ENCODE measurements at regions not wholly inside any gene's neighbourhood (a gene's known extent, or its start where the extent isn't known, plus 50 kb on each side); places are given as distances from the start of the nearest gene placed in this dataset.
A peak's percentile ranks its signal among the peaks of the same experiment; 100 is the strongest.

- Histone ChIP-seq H3K27me3 (no peaks in the 10 kb centered on the region), H3K36me3 (no peaks in the 10 kb centered on the region), H3K4me3 (no peak overlapping the region), H3K9me3 (no peaks in the 10 kb centered on the region), H3K27ac (no peak overlapping the region), H3K4me1 (no peaks in the 10 kb centered on the region)
- TF ChIP-seq CTCF (IDR thresholded peaks at IDR 0.05) (no peak), POLR2A (IDR thresholded peaks at IDR 0.05) (no peak)
- DNase-seq, result no peak
- no peak for ATAC-seq
- WGBS (ENCODE audit: insufficient coverage, low coverage, low lambda C conversion rate, missing lambda C conversion rate), result 58% methylated on average over 1 of the region's 1 CpG
- intact Hi-C loops (cut with DNase I), result no loop called here
Observed at GRCh38 chr2:155111070-155111469, 412.6 kb downstream of the KCNJ3 start.

- H3K9me3 ChIP-seq, result no peaks in the 10 kb centered on the region
- intact Hi-C loops (cut with DNase I), result no loop called here
- no peaks in the 10 kb centered on the region for H3K27me3 ChIP-seq
- no peak overlapping the region for H3K27ac ChIP-seq
- no peak overlapping the region for H3K4me3 ChIP-seq
- no peak for TF ChIP-seq CTCF (IDR thresholded peaks at IDR 0.05)
- TF ChIP-seq POLR2A (IDR thresholded peaks at IDR 0.05), result no peak
- ATAC-seq, result no peak
- no peak for DNase-seq
- no peaks in the 10 kb centered on the region for H3K36me3 ChIP-seq
- H3K4me1 ChIP-seq, result no peaks in the 10 kb centered on the region
- 58% methylated on average over 1 of the region's 1 CpG for WGBS (ENCODE audit: insufficient coverage, low coverage, low lambda C conversion rate, missing lambda C conversion rate)
Observed at GRCh38 chr2:155109527-155109926, 411.0 kb downstream of the KCNJ3 start.

- WGBS (ENCODE audit: insufficient coverage, low coverage, low lambda C conversion rate, missing lambda C conversion rate), result 29% methylated on average over 1 of the region's 2 CpGs
Observed at GRCh38 chr2:155100261-155100660, 401.8 kb downstream of the KCNJ3 start.

GRCh38 chr2:155099784-155100183 is 401.3 kb downstream of the KCNJ3 start:
- intact Hi-C loops (cut with DNase I), result no loop called here
- no peak for TF ChIP-seq CTCF (IDR thresholded peaks at IDR 0.05)
- no peak for TF ChIP-seq POLR2A (IDR thresholded peaks at IDR 0.05)
- Histone ChIP-seq H3K27me3 (no peaks in the 10 kb centered on the region), H3K9me3 (no peaks in the 10 kb centered on the region), H3K4me3 (no peak overlapping the region), H3K36me3 (no peaks in the 10 kb centered on the region), H3K27ac (no peak overlapping the region), H3K4me1 (no peaks in the 10 kb centered on the region)
- WGBS (ENCODE audit: insufficient coverage, low coverage, low lambda C conversion rate, missing lambda C conversion rate), result 83% methylated on average over 1 of the region's 1 CpG
- DNase-seq (peak in 1 of 3 donors; percentile 26), ATAC-seq (no peak)

More at GRCh38 chr2:155100261-155100660, 401.8 kb downstream of the KCNJ3 start:
- TF ChIP-seq POLR2A (IDR thresholded peaks at IDR 0.05) (no peak), CTCF (IDR thresholded peaks at IDR 0.05) (no peak)
- H3K4me1 ChIP-seq, result no peaks in the 10 kb centered on the region
- ATAC-seq (no peak), DNase-seq (no peak)
- intact Hi-C loops (cut with DNase I), result no loop called here
- H3K36me3 ChIP-seq, result no peaks in the 10 kb centered on the region
- H3K9me3 ChIP-seq, result no peaks in the 10 kb centered on the region
- no peak overlapping the region for H3K27ac ChIP-seq
- H3K27me3 ChIP-seq, result no peaks in the 10 kb centered on the region
- no peak overlapping the region for H3K4me3 ChIP-seq

GRCh38 chr2:155095613-155096012 is 397.1 kb downstream of the KCNJ3 start:
- no peaks in the 10 kb centered on the region for H3K27me3 ChIP-seq
- no peaks in the 10 kb centered on the region for H3K4me1 ChIP-seq
- DNase-seq (no peak), ATAC-seq (no peak)
- TF ChIP-seq POLR2A (IDR thresholded peaks at IDR 0.05) (no peak), CTCF (IDR thresholded peaks at IDR 0.05) (no peak)
- intact Hi-C loops (cut with DNase I), result no loop called here
- WGBS (ENCODE audit: insufficient coverage, low coverage, low lambda C conversion rate, missing lambda C conversion rate), result 82% methylated on average over 1 of the region's 1 CpG
- H3K9me3 ChIP-seq, result no peaks in the 10 kb centered on the region
- H3K27ac ChIP-seq, result no peak overlapping the region
- no peaks in the 10 kb centered on the region for H3K36me3 ChIP-seq
- no peak overlapping the region for H3K4me3 ChIP-seq

Data from right lobe of liver (tissue), 6 donors.